ENCODE measurements at regions not wholly inside any gene's neighbourhood (a gene's known extent, or its start where the extent isn't known, plus 50 kb on each side); places are given as distances from the start of the nearest gene placed in this dataset.

DNA sequence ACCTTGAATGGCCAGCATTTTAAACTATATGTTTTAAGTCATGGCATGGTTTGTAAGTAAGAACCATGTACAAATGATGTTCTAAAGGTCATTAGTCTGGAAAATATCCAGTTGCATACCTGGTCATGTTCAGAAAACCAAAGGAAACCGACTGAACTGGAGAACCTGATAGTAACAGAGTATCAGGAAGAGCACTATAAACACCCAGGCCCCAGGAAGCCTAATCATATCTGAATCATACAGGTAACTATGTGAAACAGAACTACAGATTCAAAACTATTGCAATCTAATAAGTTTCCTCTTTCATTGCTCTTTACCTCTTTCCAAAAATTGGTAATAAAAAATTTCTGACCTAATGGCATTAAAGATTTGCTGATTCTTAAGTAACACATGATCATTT is 500.3 kb downstream of the ARHGEF28 start:
- TF ChIP-seq, protein P1, sequence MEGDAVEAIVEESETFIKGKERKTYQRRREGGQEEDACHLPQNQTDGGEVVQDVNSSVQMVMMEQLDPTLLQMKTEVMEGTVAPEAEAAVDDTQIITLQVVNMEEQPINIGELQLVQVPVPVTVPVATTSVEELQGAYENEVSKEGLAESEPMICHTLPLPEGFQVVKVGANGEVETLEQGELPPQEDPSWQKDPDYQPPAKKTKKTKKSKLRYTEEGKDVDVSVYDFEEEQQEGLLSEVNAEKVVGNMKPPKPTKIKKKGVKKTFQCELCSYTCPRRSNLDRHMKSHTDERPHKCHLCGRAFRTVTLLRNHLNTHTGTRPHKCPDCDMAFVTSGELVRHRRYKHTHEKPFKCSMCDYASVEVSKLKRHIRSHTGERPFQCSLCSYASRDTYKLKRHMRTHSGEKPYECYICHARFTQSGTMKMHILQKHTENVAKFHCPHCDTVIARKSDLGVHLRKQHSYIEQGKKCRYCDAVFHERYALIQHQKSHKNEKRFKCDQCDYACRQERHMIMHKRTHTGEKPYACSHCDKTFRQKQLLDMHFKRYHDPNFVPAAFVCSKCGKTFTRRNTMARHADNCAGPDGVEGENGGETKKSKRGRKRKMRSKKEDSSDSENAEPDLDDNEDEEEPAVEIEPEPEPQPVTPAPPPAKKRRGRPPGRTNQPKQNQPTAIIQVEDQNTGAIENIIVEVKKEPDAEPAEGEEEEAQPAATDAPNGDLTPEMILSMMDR (IDR thresholded peaks at IDR 0.05): no peak
- TF ChIP-seq EZH2phosphoT487 (IDR thresholded peaks at IDR 0.05): no peak
- TF ChIP-seq EZH2 (IDR thresholded peaks at IDR 0.05): no peak
- Histone ChIP-seq H2AFZ (replicated peaks) (no peak overlapping the region), H3K4me1 (peaks cover 8% of the 10 kb centered on the region), H3F3A (ENCODE audit: low read depth) (no peaks in the 10 kb centered on the region), H3K27ac (no peak overlapping the region), H3K27me3 (no peaks in the 10 kb centered on the region), H3K79me2 (ENCODE audit: low read depth) (no peaks in the 10 kb centered on the region), H4K20me1 (ENCODE audit: low read depth) (no peaks in the 10 kb centered on the region), H3K4me3 (no peak overlapping the region), H3K4me2 (no peak overlapping the region), H3K36me3 (no peaks in the 10 kb centered on the region), H3K9ac (no peak overlapping the region), H3K9me3 (ENCODE audit: low read depth) (no peaks in the 10 kb centered on the region)
- H3K36me3 Mint-ChIP-seq: no peaks in the 10 kb centered on the region
- no peaks in the 10 kb centered on the region for H3K9me3 Mint-ChIP-seq
- peaks cover 24% of the 10 kb centered on the region for H3K4me1 Mint-ChIP-seq
- H3K4me3 Mint-ChIP-seq: no peak overlapping the region
- no peak overlapping the region for H3K27ac Mint-ChIP-seq
- H3K27me3 Mint-ChIP-seq (ENCODE audit: insufficient read depth, low read depth): no peaks in the 10 kb centered on the region
- no peak for DNase-seq (ENCODE audit: low spot score)

DNA sequence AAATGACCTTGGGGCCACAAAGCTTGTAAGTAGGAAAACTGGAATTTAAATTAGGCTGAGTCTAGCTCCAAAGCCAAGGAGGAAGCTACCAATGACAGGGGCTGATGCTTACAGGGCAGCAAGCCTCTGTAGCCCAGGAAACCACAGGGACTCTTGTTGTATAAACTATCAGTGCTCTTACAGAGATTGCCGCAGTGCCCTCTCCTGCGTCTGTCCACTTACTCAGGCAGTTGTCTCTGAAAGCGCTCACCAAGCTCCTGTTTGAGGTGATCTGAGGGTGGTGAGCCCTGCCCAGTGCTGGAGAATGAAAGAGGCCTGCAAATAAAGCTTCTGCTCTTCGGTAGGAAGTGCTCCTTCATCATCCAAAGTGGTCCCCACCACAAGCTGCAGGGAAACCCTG is 498.8 kb downstream of the ARHGEF28 start:
- Histone ChIP-seq H3K9ac (no peak overlapping the region), H3K9me3 (ENCODE audit: low read depth) (no peaks in the 10 kb centered on the region), H2AFZ (replicated peaks) (no peak overlapping the region), H3F3A (ENCODE audit: low read depth) (no peaks in the 10 kb centered on the region), H3K79me2 (ENCODE audit: low read depth) (no peaks in the 10 kb centered on the region), H3K4me3 (no peak overlapping the region), H3K4me1 (no peaks in the 10 kb centered on the region), H3K27ac (no peak overlapping the region), H4K20me1 (ENCODE audit: low read depth) (no peaks in the 10 kb centered on the region), H3K27me3 (no peaks in the 10 kb centered on the region), H3K36me3 (no peaks in the 10 kb centered on the region), H3K4me2 (no peak overlapping the region)
- H3K9me3 Mint-ChIP-seq: peaks cover 5% of the 10 kb centered on the region
- no peak for DNase-seq (ENCODE audit: low spot score)
- H3K4me3 Mint-ChIP-seq: no peak overlapping the region
- no peaks in the 10 kb centered on the region for H3K36me3 Mint-ChIP-seq
- H3K27ac Mint-ChIP-seq: no peak overlapping the region
- peaks cover 4% of the 10 kb centered on the region for H3K27me3 Mint-ChIP-seq (ENCODE audit: insufficient read depth, low read depth)
- TF ChIP-seq EZH2 (IDR thresholded peaks at IDR 0.05) (no peak), EZH2phosphoT487 (IDR thresholded peaks at IDR 0.05) (no peak)
- TF ChIP-seq, protein P1 (IDR thresholded peaks at IDR 0.05): no peak
- H3K4me1 Mint-ChIP-seq: peaks cover 10% of the 10 kb centered on the region

DNA sequence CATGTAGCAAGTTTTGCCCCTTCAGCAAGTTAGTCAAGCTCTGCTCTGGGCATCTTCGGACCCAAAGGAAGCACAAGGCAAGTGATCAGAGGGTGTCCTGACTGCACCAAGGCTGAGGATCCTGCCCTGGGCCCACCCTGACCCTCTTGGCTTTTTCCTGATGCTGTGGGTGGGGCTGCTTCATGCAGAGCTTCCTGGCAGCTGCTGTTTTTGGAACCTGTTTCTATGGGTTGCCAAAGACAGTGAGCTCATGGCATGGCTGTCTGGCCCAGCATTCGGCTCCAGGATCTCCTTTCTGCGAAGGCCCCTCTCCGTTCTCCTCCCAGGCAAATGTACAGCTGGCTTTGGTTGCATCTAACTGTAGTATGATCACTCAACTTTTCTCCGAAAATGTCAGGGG is 497.9 kb downstream of the ARHGEF28 start:
- H3K27me3 Mint-ChIP-seq (ENCODE audit: insufficient read depth, low read depth): peaks cover 7% of the 10 kb centered on the region
- Histone ChIP-seq H4K20me1 (ENCODE audit: low read depth) (no peaks in the 10 kb centered on the region), H3K27ac (no peak overlapping the region), H3K9ac (no peak overlapping the region), H3K79me2 (ENCODE audit: low read depth) (no peaks in the 10 kb centered on the region), H3K4me2 (no peak overlapping the region), H3K9me3 (ENCODE audit: low read depth) (no peaks in the 10 kb centered on the region), H3F3A (ENCODE audit: low read depth) (no peaks in the 10 kb centered on the region), H3K4me1 (no peaks in the 10 kb centered on the region), H3K36me3 (no peaks in the 10 kb centered on the region), H2AFZ (replicated peaks) (no peak overlapping the region), H3K27me3 (no peaks in the 10 kb centered on the region), H3K4me3 (no peak overlapping the region)
- H3K4me1 Mint-ChIP-seq: peaks cover 10% of the 10 kb centered on the region
- H3K27ac Mint-ChIP-seq: no peak overlapping the region
- H3K9me3 Mint-ChIP-seq: peaks cover 10% of the 10 kb centered on the region
- no peaks in the 10 kb centered on the region for H3K36me3 Mint-ChIP-seq
- DNase-seq (ENCODE audit: low spot score): no peak
- H3K4me3 Mint-ChIP-seq: no peak overlapping the region
- no peak for TF ChIP-seq EZH2phosphoT487 (IDR thresholded peaks at IDR 0.05)
- TF ChIP-seq, protein P1 (IDR thresholded peaks at IDR 0.05): no peak
- no peak for TF ChIP-seq EZH2 (IDR thresholded peaks at IDR 0.05)
